Right lobe of liver (tissue), 4 donors: ENCODE measurements at regions not wholly inside any gene's neighbourhood (a gene's known extent, or its start where the extent isn't known, plus 50 kb on each side); places are given as distances from the start of the nearest gene placed in this dataset.

ENCODE experiments used
- POLR2A ChIP-seq: fragments of 450-650 bp; IDR thresholded peaks from one replicate; pipeline ENCODE4 v1.6.1; 2017; ENCODE audit warnings: antibody characterized with exemption, mild to moderate bottlenecking
- TF ChIP-seq, protein P1 (sequence below), 4 donors: fragments of 200-600 bp in 3 of 4; fragments of 450-650 bp in 1 of 4; IDR thresholded peaks; one replicate each; pipeline versions ENCODE4 v1.5.1 to v1.8.0; 2016 to 2022; ENCODE audit warnings: antibody characterized with exemption in 4 of 4, mild to moderate bottlenecking in 2 of 4
- donor health status: DM: no; HTN: no; CAD: no.
- donor health status: DM: no; HTN: no; CAD: no.
- donor health status: DM: no; HTN: yes; CAD: no.

DNA sequence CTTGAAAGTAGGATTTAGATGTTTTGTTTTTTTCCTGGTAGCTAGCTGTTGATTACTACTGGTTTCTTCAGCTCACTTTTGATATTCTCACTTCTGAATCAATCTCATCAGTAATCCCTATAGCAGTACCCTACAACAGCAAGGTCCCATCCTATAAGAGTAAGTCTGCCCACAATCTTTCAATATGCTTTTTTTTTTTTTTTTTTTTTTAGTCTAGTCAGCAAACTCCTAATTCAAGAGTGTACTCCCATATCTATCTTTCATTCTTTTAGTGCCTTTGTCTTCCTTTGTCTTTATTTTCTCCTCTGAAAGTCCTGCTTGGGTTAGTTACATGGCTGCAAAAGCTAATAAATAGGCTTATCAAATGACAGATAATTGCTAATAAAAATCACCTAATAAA is 362.4 kb upstream of the RIOK2 start:
- no peak for TF ChIP-seq POLR2A
- TF ChIP-seq, protein P1, sequence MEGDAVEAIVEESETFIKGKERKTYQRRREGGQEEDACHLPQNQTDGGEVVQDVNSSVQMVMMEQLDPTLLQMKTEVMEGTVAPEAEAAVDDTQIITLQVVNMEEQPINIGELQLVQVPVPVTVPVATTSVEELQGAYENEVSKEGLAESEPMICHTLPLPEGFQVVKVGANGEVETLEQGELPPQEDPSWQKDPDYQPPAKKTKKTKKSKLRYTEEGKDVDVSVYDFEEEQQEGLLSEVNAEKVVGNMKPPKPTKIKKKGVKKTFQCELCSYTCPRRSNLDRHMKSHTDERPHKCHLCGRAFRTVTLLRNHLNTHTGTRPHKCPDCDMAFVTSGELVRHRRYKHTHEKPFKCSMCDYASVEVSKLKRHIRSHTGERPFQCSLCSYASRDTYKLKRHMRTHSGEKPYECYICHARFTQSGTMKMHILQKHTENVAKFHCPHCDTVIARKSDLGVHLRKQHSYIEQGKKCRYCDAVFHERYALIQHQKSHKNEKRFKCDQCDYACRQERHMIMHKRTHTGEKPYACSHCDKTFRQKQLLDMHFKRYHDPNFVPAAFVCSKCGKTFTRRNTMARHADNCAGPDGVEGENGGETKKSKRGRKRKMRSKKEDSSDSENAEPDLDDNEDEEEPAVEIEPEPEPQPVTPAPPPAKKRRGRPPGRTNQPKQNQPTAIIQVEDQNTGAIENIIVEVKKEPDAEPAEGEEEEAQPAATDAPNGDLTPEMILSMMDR (IDR thresholded peaks at IDR 0.05) = no peak
